Left forelimb (tissue), 1 donor: ENCODE measurements at regions not wholly inside any gene's neighbourhood (a gene's known extent, or its start where the extent isn't known, plus 50 kb on each side); places are given as distances from the start of the nearest gene placed in this dataset.

Source experiments
- DNase-seq: peaks from one replicate; pipeline ENCODE4 v3.0.0-alpha.2; 2018; ENCODE audit warnings: low spot score

GRCh38 chr12:113684908-113685782 lies 213.5 kb upstream of the LHX5 start:
- DNase-seq: no peak

GRCh38 chr12:113684053-113684907 lies 212.6 kb upstream of the LHX5 start:
- no peak for DNase-seq

GRCh38 chr12:113683574-113683973 lies 211.9 kb upstream of the LHX5 start:
- DNase-seq: no peak

GRCh38 chr12:113680868-113681267 lies 209.2 kb upstream of the LHX5 start:
- DNase-seq: no peak

GRCh38 chr12:113678223-113679119 lies 206.8 kb upstream of the LHX5 start:
- no peak for DNase-seq

- no peak for DNase-seq
Measured at GRCh38 chr12:113676547-113676946, 204.9 kb upstream of the LHX5 start.

- DNase-seq: no peak
Measured at GRCh38 chr12:113676117-113676516, 204.4 kb upstream of the LHX5 start.

- DNase-seq: no peak
Measured at GRCh38 chr12:113674996-113675395, 203.3 kb upstream of the LHX5 start.

- no peak for DNase-seq
Measured at GRCh38 chr12:113674302-113674701, 202.6 kb upstream of the LHX5 start.

GRCh38 chr12:113673458-113674238 lies 202.0 kb upstream of the LHX5 start:
- DNase-seq: no peak

GRCh38 chr12:113670742-113671141 lies 199.1 kb upstream of the LHX5 start:
- no peak for DNase-seq

- no peak for DNase-seq
Measured at GRCh38 chr12:113667676-113668356, 196.1 kb upstream of the LHX5 start.

GRCh38 chr12:113667095-113667494 lies 195.4 kb upstream of the LHX5 start:
- no peak for DNase-seq

- no peak for DNase-seq
Measured at GRCh38 chr12:113666223-113666622, 194.6 kb upstream of the LHX5 start.

GRCh38 chr12:113665457-113665856 lies 193.8 kb upstream of the LHX5 start:
- no peak for DNase-seq

GRCh38 chr12:113664224-113664681 lies 192.6 kb upstream of the LHX5 start:
- no peak for DNase-seq

- no peak for DNase-seq
Measured at GRCh38 chr12:113663396-113663795, 191.7 kb upstream of the LHX5 start.

- DNase-seq: no peak
Measured at GRCh38 chr12:113660936-113661335, 189.3 kb upstream of the LHX5 start.

- no peak for DNase-seq
Measured at GRCh38 chr12:113659416-113659815, 187.7 kb upstream of the LHX5 start.

- DNase-seq: no peak
Measured at GRCh38 chr12:113659015-113659414, 187.3 kb upstream of the LHX5 start.
